Calu3 (cell line): ENCODE measurements at regions not wholly inside any gene's neighbourhood (a gene's known extent, or its start where the extent isn't known, plus 50 kb on each side); places are given as distances from the start of the nearest gene placed in this dataset.

ENCODE experiments used
- BruUV-seq: library from RNA; stranded (reverse); fragments of 400-500 nt; replicated peaks from 2 replicates; lab custom pipeline; 2021; lab: Mats Ljungman, UMichigan
- CTCF ChIA-PET: fragments of 300-600 bp; sonication (Branson Sonifier 250); formaldehyde crosslinking; loops from one replicate; lab custom pipeline; 2022; ENCODE audit warnings: antibody characterized with exemption; lab: Charles Lee
- DNase-seq: peaks from one replicate; pipeline ENCODE4 v3.0.0; 2022
- H3K27ac Mint-ChIP-seq: one replicate; pipeline ENCODE4 v1.8.0; 2022; ENCODE audit warnings: mixed read lengths; ENCODE audit not compliant: unreplicated experiment
- H3K27me3 Mint-ChIP-seq: one replicate; pipeline ENCODE4 v1.8.0; 2022; ENCODE audit warnings: mixed read lengths; ENCODE audit not compliant: unreplicated experiment
- H3K36me3 Mint-ChIP-seq: one replicate; pipeline ENCODE4 v1.8.0; 2022; ENCODE audit warnings: mild to moderate bottlenecking, moderate library complexity, mixed read lengths; ENCODE audit not compliant: insufficient read depth, unreplicated experiment
- H3K4me1 Mint-ChIP-seq: one replicate; pipeline ENCODE4 v1.8.0; 2022; ENCODE audit warnings: mild to moderate bottlenecking, low read depth, mixed read lengths; ENCODE audit not compliant: unreplicated experiment
- H3K4me3 Mint-ChIP-seq: one replicate; pipeline ENCODE4 v1.8.0; 2022; ENCODE audit warnings: mild to moderate bottlenecking, low read depth, moderate library complexity, mixed read lengths; ENCODE audit not compliant: unreplicated experiment
- H3K9me3 Mint-ChIP-seq: one replicate; pipeline ENCODE4 v1.8.0; 2022; ENCODE audit warnings: low read depth, mixed read lengths; ENCODE audit not compliant: unreplicated experiment
- intact Hi-C: fragments of 100-400 bp; cut with micrococcal nuclease; formaldehyde crosslinking; loops from one replicate; pipeline ENCODE4 v1.10.0; 2022; ENCODE audit not compliant: unreplicated experiment
- TF ChIP-seq, protein P1 (sequence below): fragments of 200-600 bp; IDR thresholded peaks from one replicate; pipeline ENCODE4 v1.8.0; 2022; ENCODE audit warnings: antibody characterized with exemption; ENCODE audit not compliant: unreplicated experiment

GRCh38 chr4:13233755-13234154 is 250.4 kb downstream of the RAB28 start:
- TF ChIP-seq, protein P1, sequence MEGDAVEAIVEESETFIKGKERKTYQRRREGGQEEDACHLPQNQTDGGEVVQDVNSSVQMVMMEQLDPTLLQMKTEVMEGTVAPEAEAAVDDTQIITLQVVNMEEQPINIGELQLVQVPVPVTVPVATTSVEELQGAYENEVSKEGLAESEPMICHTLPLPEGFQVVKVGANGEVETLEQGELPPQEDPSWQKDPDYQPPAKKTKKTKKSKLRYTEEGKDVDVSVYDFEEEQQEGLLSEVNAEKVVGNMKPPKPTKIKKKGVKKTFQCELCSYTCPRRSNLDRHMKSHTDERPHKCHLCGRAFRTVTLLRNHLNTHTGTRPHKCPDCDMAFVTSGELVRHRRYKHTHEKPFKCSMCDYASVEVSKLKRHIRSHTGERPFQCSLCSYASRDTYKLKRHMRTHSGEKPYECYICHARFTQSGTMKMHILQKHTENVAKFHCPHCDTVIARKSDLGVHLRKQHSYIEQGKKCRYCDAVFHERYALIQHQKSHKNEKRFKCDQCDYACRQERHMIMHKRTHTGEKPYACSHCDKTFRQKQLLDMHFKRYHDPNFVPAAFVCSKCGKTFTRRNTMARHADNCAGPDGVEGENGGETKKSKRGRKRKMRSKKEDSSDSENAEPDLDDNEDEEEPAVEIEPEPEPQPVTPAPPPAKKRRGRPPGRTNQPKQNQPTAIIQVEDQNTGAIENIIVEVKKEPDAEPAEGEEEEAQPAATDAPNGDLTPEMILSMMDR = no peak
- Mint-ChIP-seq H3K36me3 (no peaks in the 10 kb centered on the region), H3K9me3 (peaks cover 16% of the 10 kb centered on the region), H3K27ac (no peak overlapping the region), H3K4me1 (no peaks in the 10 kb centered on the region), H3K4me3 (no peak overlapping the region), H3K27me3 (no peaks in the 10 kb centered on the region)
- intact Hi-C loops = no loop called here
- no TSS peak for BruUV-seq
- DNase-seq = no peak
- CTCF ChIA-PET = no interaction called here

- no peaks in the 10 kb centered on the region for H3K36me3 Mint-ChIP-seq
- no TSS peak for BruUV-seq
- TF ChIP-seq, protein P1 = no peak
- CTCF ChIA-PET = no interaction called here
- DNase-seq = no peak
- H3K4me1 Mint-ChIP-seq = no peaks in the 10 kb centered on the region
- H3K9me3 Mint-ChIP-seq = peaks cover 14% of the 10 kb centered on the region
- no peak overlapping the region for H3K4me3 Mint-ChIP-seq
- intact Hi-C loops = no loop called here
- no peak overlapping the region for H3K27ac Mint-ChIP-seq
- H3K27me3 Mint-ChIP-seq = no peaks in the 10 kb centered on the region
Measured at GRCh38 chr4:13219971-13220370, 264.2 kb downstream of the RAB28 start.

GRCh38 chr4:13218326-13218958 is 265.7 kb downstream of the RAB28 start:
- no TSS peak for BruUV-seq
- CTCF ChIA-PET = no interaction called here
- Mint-ChIP-seq H3K9me3 (peaks cover 20% of the 10 kb centered on the region), H3K4me1 (no peaks in the 10 kb centered on the region), H3K4me3 (no peak overlapping the region), H3K27ac (no peak overlapping the region), H3K36me3 (no peaks in the 10 kb centered on the region), H3K27me3 (no peaks in the 10 kb centered on the region)
- intact Hi-C loops = no loop called here
- TF ChIP-seq, protein P1 = no peak
- DNase-seq = no peak

DNA sequence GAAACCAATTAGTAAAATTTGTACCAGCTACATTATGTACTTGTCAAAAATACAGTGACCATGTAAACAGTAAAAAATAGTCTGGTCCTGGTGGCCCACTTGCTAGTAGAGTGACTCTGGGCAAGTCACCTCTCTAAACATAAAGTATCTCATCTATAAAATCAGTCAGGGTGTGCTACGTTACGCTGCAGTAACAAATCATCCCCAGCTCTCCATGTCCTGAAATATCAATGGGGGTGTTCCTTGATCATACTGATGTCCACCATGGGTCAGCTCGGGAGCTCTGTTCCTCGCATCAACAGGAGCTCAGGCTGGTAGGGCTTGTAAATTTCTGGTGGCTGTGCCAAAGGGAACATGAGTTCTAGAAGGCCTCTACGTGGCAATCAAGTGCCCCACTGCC is 268.6 kb downstream of the RAB28 start:
- TF ChIP-seq, protein P1 = no peak
- no peak for DNase-seq
- intact Hi-C loops = no loop called here

More for the DNA sequence above, 268.6 kb downstream of the RAB28 start:
- Mint-ChIP-seq H3K9me3 (peaks cover 22% of the 10 kb centered on the region), H3K27me3 (no peaks in the 10 kb centered on the region), H3K27ac (no peak overlapping the region), H3K4me3 (no peak overlapping the region), H3K4me1 (no peaks in the 10 kb centered on the region), H3K36me3 (no peaks in the 10 kb centered on the region)
- BruUV-seq = no TSS peak
- CTCF ChIA-PET = no interaction called here
